HG03097 (cell line): ENCODE measurements at regions not wholly inside any gene's neighbourhood (a gene's known extent, or its start where the extent isn't known, plus 50 kb on each side); places are given as distances from the start of the nearest gene placed in this dataset.
"Not testable (repeated sequence)": the region's sequence is repeated elsewhere in the genome, so short reads cannot be mapped to it uniquely, and the experiment has no call there.

Experiments
- ATAC-seq: cut with Tn5 transposase; IDR thresholded peaks from one replicate; pipeline ENCODE4 v1.9.1; 2021; ENCODE audit not compliant: unreplicated experiment, low FRiP score

DNA sequence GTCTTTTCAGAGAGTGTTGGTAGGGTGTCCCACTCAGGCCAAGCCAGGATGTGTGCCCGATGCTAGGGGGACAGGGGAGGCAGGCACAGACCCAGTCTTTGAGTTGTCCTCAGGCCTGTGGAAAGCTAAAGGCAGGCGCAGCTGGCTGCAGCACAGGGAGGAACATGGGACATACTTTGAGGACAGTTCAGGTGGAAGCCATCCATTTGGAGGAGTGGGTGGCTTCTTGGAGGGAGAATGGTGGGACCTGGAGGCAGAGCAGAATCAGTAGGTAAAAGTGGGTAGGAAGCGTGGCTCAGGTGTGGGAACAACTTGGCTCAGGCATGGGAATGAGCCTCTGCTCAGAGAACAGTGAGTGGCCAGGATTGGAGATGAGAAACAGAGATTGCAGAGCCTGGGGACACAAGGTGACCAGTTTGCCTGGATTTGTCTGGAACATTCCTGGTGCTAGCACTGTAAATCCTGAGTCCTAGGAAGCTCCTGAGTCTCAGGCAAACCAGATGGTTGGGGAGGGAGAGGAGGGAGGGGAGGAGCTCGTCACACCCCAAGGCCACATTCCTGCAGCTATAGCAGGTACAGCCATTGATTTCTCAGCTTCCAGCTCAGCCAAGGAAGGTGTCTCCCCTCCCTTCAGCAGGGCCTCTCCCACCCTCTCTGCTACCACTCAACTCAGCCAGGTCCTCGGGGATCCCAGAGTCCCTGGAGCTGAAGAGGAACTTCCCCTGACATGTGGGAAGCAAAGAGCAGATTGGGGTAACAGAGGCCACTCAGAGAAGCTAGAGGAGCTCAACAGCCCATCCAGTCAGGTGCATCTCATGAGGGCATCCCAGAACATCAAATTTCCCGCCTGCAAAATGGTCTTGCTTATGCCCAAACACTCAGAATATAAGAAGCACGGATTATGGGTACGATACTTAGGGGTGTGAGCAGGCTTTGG lies 65.2 kb upstream of the TINAGL1 start:
- no peak for ATAC-seq

DNA sequence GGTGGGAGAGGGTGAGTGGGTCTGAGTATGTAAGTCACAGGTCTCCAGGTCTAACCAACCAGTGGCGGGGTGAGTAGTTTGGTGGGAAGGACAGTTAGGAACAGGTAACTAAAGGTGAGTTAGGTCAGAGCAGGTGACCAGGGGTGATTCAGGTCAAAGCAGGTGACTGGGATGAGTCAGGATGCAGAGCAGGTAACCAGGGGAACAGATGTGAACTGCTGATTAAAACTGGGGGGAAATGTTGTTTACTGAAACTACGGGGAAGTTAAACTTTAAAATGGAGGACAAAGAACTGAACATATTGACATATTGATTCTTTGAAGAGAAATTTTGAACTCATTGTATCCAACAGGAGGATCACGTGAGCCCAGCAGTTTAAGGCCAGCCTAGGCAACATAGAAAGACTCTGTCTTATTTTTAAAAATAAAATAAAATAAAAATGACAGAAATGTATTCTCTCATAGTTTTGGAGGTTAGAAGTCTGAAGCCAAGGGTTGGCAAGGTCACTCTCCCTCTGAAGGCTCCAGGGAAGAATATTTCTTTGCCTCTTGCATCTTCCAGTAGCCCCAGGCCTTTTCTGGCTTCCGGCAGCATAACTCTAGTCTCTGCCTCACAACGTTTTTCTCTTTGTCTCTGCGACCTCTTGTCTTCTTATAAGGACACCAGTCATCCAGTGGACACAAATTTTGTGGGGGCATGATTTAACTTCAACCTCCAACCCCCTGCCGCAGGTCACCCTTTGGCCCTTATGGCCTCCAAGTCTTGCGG lies 64.3 kb upstream of the TINAGL1 start:
- ATAC-seq, result no peak

DNA sequence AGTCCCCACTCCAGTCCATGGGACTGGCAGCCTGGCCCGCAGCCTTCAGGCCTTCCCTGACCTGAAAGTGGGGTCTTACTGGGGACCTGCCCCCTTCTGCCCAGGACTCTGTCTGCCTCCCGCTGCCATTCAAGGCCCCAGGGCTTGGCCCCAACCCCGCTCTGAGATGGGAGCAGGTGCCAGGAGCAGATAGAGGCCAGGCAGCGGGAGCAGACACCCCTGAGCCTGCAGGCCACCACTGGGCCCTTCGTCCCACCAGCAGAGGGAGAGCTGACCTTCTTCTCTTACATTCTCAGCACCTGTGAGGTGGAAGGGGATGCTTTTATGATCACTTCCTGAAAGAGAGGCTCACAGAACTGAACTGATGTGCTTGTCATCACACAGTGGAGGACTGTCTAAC lies 62.2 kb upstream of the TINAGL1 start:
- no peak for ATAC-seq

DNA sequence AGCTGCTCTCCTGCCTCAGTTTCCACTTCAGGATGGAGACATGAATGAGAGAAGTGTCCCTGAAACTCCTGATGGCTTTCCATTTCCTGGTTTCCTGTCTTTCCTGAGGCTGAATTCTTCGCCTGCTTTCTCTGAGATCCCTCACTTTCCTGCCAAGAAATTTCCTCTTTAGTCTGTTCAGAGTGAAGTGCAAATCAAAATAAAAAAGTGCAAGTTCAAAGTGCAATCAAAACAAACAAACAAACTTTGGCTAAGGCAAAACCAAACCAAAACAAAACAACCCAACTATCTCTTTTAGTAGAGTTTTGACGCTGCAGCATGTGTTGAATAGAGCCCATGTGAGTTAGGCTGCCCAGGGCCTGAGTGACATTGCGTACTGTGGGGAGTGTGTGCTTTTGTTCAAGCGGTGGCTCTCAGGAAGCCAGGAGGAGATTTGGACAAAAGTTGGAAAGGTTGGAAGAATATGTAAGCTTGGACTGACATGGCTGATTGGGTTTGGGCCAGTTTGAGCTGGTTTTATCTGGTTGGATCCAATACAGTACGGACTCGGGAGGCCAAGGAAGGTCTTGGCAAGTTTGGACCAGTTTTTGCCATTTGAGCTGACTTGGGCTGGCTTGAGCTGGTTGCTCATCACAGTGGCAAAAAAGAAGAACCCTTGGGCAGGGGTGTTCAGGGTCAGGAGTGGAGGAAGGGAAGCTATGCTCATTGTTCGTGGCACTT lies 61.1 kb upstream of the TINAGL1 start:
- no peak for ATAC-seq

DNA sequence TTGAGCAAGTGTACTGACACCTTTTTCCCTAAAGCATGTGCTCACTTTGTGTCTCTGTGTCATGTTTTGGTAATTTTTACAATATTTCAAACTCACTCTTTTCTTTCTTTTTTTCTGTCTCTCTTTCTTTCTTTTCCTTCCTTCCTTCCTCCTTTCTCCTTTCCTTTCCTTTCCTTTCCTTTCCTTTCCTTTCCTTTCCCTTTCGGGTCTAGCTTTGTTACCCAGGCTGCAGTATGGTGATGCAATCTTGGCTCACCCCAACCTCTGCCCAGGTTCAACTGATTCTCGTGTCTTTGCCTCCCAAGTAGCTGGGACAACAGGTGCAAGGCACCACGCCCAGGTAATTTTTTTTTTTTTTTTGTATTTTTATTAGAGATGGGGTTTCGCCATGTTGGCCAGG lies 60.4 kb upstream of the TINAGL1 start:
- no peak for ATAC-seq

DNA sequence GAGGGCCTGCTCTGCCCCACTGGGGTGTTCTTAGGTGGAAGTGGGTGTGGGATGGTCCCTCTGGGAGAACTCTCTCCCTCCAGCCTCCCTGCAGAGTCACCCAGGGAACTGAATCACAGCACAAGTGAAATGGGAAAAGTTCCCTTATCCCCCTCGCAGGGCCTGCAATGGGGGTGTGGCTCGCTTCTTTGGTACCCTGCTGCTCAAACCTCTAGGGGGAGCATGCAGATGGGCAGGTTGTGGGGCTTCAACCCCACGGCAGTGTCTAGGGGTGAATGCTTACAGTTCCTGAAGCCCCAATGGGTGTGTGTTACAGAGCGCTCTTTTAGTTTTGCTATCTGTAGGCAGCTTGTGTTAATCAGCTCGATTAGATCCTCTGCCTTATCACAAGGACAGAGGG lies 59.0 kb upstream of the TINAGL1 start:
- no peak for ATAC-seq

DNA sequence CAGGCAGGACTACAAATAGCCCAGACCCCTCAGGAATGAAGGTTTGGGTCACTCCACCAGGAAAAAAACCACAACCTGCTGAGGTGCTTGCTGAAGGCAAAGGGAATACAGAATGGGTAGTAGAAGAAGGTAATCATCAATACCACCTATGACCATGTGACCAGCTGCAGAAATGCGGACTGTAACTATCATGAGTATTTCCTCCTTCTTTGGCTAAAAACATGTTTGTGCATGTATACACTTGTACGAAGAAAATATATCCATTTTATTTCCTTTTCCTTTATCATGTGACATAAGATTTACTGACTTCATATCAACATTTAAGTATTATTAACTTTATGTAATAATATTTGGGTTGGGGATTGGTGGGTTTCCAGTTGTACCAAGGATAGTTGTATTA lies 58.3 kb upstream of the TINAGL1 start:
- not testable (repeated sequence) for ATAC-seq

DNA sequence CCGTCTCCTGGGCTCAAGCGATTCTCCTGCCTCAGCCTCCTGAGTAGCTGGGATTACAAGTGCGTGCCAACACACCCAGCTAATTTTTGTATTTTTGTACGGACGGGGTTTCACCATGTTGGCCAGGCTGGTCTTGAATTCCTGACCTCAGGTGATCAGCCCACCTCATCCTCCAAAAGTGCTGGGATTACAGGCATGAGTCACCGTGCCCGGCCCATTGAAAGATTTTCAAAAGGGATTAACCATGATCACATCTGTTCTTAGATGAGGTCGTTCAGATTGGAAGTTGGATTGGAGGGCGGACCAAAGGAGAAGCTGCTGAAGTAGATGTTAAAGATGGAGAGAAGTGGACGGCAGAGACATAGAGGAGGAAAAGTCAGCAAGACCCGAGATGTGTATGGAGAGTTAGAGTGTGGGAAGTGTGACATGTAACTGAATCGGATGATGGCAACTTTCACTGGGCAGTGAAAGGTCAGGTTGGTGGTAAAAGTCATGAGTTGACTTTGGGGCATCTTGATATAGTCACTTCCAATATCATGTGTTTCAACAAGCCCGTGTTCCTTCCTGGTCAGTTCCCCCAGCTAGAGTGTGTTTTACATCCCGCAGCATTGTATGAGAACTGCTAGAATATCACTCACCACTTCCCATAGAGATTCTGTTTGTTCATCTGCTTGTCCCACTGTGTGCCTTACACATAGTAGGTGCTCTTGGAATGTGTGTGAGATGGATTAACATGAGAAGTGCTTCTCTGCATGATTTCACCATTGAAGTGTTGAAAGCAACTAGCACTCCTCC lies 54.4 kb upstream of the TINAGL1 start:
- ATAC-seq, result no peak

DNA sequence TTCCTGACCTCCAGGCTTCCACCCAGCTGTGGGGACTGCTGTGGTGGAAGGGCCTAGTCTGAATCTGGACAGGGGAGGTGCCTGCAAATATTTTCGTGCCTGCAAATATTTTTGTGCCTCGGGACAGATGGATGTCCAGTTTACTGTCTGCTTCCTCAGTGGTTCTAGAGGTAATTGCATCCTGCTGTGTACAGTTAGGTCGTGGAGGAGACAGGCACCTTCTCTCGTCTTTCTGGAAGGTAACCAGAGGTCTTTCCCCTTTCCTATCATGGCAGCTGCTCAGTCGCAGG lies 53.8 kb upstream of the TINAGL1 start:
- ATAC-seq, result no peak

DNA sequence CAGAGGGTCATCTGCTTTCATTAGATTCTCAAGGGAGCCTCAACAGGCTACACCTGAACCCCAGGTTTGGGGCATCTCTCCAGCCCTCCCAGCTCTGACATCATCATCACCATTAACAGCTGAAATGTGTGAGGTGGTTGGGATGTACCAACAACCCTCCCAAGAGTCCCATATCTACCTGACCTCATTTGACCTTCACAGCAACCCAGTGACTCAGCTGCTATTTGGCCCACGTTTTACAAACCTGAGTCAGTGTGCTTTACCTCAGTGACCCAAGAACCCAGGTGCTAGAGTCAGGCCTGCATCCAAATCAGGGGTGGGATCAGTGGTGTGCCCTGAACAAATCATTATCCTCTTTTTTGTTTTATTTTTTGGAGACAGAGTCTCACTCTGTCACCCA lies 53.3 kb upstream of the TINAGL1 start:
- no peak for ATAC-seq

DNA sequence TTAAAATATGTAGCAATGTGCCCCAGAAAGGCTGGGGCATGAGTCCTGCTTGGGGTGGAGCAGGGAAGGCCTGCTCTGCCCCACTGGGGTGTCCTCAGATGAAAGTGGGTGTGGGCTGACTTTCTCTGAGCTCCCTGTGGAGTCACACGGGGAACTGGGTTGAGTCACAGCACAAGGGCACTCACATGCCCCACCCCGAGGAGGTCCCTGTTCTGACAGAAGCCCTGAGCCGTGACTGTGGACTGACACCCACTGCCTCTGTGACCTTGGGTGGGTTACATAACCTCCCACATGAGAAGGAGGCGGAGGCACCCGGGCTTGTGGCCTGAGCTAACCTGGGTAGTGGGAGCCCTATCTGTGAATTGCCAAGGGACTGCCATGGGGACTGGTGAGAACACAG lies 52.5 kb upstream of the TINAGL1 start:
- ATAC-seq, result no peak

DNA sequence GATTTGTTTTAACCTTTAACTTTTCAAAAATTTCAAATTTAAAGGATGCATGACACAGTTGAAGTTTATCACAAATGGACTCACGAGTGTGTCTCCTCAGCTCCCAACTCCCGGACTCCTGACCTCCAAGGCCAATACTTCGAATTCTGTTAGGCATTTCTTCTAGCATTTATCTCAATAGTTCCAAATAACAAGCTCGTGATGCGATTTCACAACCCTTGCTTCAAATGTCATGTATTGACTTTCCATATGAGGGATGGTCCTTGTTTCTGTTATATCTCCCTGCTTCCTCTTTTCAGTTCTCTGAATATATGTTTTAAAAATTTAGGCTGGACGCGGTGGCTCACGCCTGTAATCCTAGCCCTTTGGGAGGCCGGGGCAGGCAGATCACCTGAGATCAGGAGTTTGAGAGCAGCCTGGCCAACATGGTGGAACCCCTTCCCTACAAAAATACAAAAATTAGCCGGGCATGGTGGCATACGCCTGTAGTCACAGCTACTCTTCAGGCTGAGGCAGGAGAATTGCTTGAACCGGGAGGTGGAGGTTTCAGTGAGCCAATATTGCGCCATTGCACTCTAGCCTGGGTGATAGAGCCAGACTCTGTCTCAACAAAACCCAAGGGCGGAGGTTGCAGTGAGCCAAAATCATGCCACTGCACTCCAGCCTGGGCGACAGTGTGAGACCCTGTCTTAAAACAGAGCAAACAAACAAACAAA lies 52.0 kb upstream of the TINAGL1 start:
- ATAC-seq, result no peak
